ENCODE measurements at regions not wholly inside any gene's neighbourhood (a gene's known extent, or its start where the extent isn't known, plus 50 kb on each side); places are given as distances from the start of the nearest gene placed in this dataset.

GRCh38 chr1:73180397-73181189 lies 898.3 kb upstream of the NEGR1 start:
- no peak for TF ChIP-seq EZH2 (IDR thresholded peaks at IDR 0.05)
- TF ChIP-seq POLR2AphosphoS5 (IDR thresholded peaks at IDR 0.05; ENCODE audit: borderline replicate concordance, low read depth, low read length): no peak
- TF ChIP-seq FOXP2 (optimal IDR thresholded peaks at IDR 0.05; ENCODE audit: control extremely low read depth, extremely low read length, insufficient read depth): no peak
